ENCODE measurements at regions not wholly inside any gene's neighbourhood (a gene's known extent, or its start where the extent isn't known, plus 50 kb on each side); places are given as distances from the start of the nearest gene placed in this dataset.

- TF ChIP-seq CTCF (IDR thresholded peaks at IDR 0.05 in 8 of 11, conservative IDR thresholded peaks at IDR 0.05 in 3 of 11) (no peak), POLR2AphosphoS5 (IDR thresholded peaks at IDR 0.05) (no peak), POLR2A (IDR thresholded peaks at IDR 0.05) (no peak)
Observed at GRCh38 chr18:78425019-78425412, 554.6 kb upstream of the SALL3 start.

All from spleen (tissue), 7 donors.